HL-60 (cell line): ENCODE measurements at regions not wholly inside any gene's neighbourhood (a gene's known extent, or its start where the extent isn't known, plus 50 kb on each side); places are given as distances from the start of the nearest gene placed in this dataset.

Experiments used
- DNase-seq, 2 experiments: peaks; one replicate each; pipeline ENCODE4 v3.0.0-alpha.2; 2010 to 2020; ENCODE audit warnings: low read depth in 1 of 2, low spot score in 1 of 2
- H3K27ac ChIP-seq: fragments of 250-450 bp; sonication (Bioruptor Pico); replicated peaks from 2 replicates; pipeline ENCODE4 v1.5.1; 2020; ENCODE audit warnings: mild to moderate bottlenecking, moderate library complexity
- H3K27me3 ChIP-seq: fragments of 250-450 bp; sonication (Bioruptor Pico); 2 replicates; pipeline ENCODE4 v1.5.1; 2021; ENCODE audit warnings: mild to moderate bottlenecking, moderate library complexity; ENCODE audit not compliant: insufficient read depth, poor library complexity, severe bottlenecking
- H3K4me3 ChIP-seq: replicated peaks from 2 replicates; pipeline ENCODE4 v1.5.1; 2011; ENCODE audit warnings: mild to moderate bottlenecking, control low read depth, low read length; ENCODE audit not compliant: insufficient read depth
- GABPA ChIP-seq: IDR thresholded peaks from 2 replicates; pipeline ENCODE4 v1.6.1; 2012; ENCODE audit warnings: low read depth
- POLR2AphosphoS5 ChIP-seq: IDR thresholded peaks from 2 replicates; pipeline ENCODE4 v1.6.1; 2012; ENCODE audit warnings: low read depth
- REST ChIP-seq: IDR thresholded peaks from 2 replicates; pipeline ENCODE4 v1.6.1; 2012; ENCODE audit warnings: low read depth; ENCODE audit not compliant: insufficient replicate concordance
- SPI1 ChIP-seq: IDR thresholded peaks from 2 replicates; pipeline ENCODE4 v1.6.1; 2012; ENCODE audit warnings: low read depth, mild to moderate bottlenecking, borderline replicate concordance
- TF ChIP-seq, protein P1 (sequence below): IDR thresholded peaks from one replicate; pipeline ENCODE4 v1.5.1; 2011; ENCODE audit warnings: low read length, control low read depth, inconsistent platforms; ENCODE audit not compliant: insufficient read depth

GRCh38 chr3:99522147-99522546, 116.2 kb upstream of the COL8A1 start:
- no peaks in the 10 kb centered on the region for H3K27me3 ChIP-seq
- no peak overlapping the region for H3K27ac ChIP-seq
- TF ChIP-seq SPI1 (no peak), POLR2AphosphoS5 (no peak), REST (no peak), GABPA (no peak)
- TF ChIP-seq, protein P1, sequence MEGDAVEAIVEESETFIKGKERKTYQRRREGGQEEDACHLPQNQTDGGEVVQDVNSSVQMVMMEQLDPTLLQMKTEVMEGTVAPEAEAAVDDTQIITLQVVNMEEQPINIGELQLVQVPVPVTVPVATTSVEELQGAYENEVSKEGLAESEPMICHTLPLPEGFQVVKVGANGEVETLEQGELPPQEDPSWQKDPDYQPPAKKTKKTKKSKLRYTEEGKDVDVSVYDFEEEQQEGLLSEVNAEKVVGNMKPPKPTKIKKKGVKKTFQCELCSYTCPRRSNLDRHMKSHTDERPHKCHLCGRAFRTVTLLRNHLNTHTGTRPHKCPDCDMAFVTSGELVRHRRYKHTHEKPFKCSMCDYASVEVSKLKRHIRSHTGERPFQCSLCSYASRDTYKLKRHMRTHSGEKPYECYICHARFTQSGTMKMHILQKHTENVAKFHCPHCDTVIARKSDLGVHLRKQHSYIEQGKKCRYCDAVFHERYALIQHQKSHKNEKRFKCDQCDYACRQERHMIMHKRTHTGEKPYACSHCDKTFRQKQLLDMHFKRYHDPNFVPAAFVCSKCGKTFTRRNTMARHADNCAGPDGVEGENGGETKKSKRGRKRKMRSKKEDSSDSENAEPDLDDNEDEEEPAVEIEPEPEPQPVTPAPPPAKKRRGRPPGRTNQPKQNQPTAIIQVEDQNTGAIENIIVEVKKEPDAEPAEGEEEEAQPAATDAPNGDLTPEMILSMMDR, result no peak
- H3K4me3 ChIP-seq, result no peak overlapping the region
- DNase-seq, result no peak

- no peak overlapping the region for H3K27ac ChIP-seq
- no peak for DNase-seq
- TF ChIP-seq REST (no peak), SPI1 (no peak), GABPA (no peak), POLR2AphosphoS5 (no peak)
- TF ChIP-seq, protein P1, result no peak
- no peaks in the 10 kb centered on the region for H3K27me3 ChIP-seq
- no peak overlapping the region for H3K4me3 ChIP-seq
These were observed 116.8 kb upstream of the COL8A1 start for GRCh38 chr3:99521551-99521950.

DNA sequence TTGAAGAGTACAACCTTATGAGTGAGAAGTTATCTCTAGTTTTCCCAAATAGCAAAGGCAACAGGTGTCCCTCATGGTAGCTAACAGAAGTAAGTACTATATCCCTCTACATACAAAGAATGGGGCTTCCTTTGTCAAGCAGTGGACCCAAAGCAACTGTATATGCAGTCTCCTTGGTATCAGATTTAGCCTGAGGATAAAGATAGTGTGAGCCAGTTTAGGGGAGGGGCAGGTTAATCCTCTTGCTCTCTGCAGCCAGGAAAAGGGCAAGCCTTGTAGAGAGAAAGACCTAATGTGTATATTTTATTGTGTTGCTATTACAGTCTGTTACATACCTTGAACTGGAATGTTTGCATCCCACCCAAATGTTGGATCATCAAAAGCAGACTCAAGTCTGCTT, 117.9 kb upstream of the COL8A1 start:
- no peak for TF ChIP-seq SPI1
- TF ChIP-seq, protein P1, result no peak
- no peak for TF ChIP-seq GABPA
- no peak for TF ChIP-seq POLR2AphosphoS5
- no peak for TF ChIP-seq REST
- no peak overlapping the region for H3K27ac ChIP-seq
- no peak overlapping the region for H3K4me3 ChIP-seq
- H3K27me3 ChIP-seq, result no peaks in the 10 kb centered on the region
- no peak for DNase-seq
